T-helper 2 cell (primary cell): ENCODE measurements at regions not wholly inside any gene's neighbourhood (a gene's known extent, or its start where the extent isn't known, plus 50 kb on each side); places are given as distances from the start of the nearest gene placed in this dataset.
"Not testable (repeated sequence)": the region's sequence is repeated elsewhere in the genome, so short reads cannot be mapped to it uniquely, and the experiment has no call there.

Source experiments
- DNase-seq, 5 experiments: peaks; one replicate each; pipeline versions ENCODE4 v3.0.0 to v3.0.0-alpha.2; 2012 to 2022

- DNase-seq: not testable (repeated sequence)
Measured at GRCh38 chr4:137733174-137734141, 201.2 kb upstream of the PCDH18 start.

- DNase-seq: no peak
Measured at GRCh38 chr4:137722910-137723309, 190.6 kb upstream of the PCDH18 start.

- no peak for DNase-seq
Measured at GRCh38 chr4:137711502-137711901, 179.2 kb upstream of the PCDH18 start.

GRCh38 chr4:137707626-137708025 lies 175.3 kb upstream of the PCDH18 start:
- DNase-seq: no peak

GRCh38 chr4:137707102-137707620 lies 174.9 kb upstream of the PCDH18 start:
- DNase-seq: no peak

GRCh38 chr4:137705171-137705783 lies 173.0 kb upstream of the PCDH18 start:
- DNase-seq: no peak

GRCh38 chr4:137703195-137703594 lies 170.9 kb upstream of the PCDH18 start:
- DNase-seq: no peak

GRCh38 chr4:137702512-137702911 lies 170.2 kb upstream of the PCDH18 start:
- no peak for DNase-seq

- no peak for DNase-seq
Measured at GRCh38 chr4:137701401-137701800, 169.1 kb upstream of the PCDH18 start.

- DNase-seq: no peak
Measured at GRCh38 chr4:137700751-137701150, 168.5 kb upstream of the PCDH18 start.

GRCh38 chr4:137700072-137700471 lies 167.8 kb upstream of the PCDH18 start:
- DNase-seq: no peak

- DNase-seq: no peak
Measured at GRCh38 chr4:137694138-137694537, 161.8 kb upstream of the PCDH18 start.

GRCh38 chr4:137693641-137694040 lies 161.3 kb upstream of the PCDH18 start:
- DNase-seq: no peak

GRCh38 chr4:137692205-137692604 lies 159.9 kb upstream of the PCDH18 start:
- DNase-seq: no peak

GRCh38 chr4:137688651-137689050 lies 156.4 kb upstream of the PCDH18 start:
- DNase-seq: no peak

GRCh38 chr4:137685357-137685756 lies 153.1 kb upstream of the PCDH18 start:
- DNase-seq: no peak

- DNase-seq: no peak
Measured at GRCh38 chr4:137681081-137681480, 148.8 kb upstream of the PCDH18 start.

GRCh38 chr4:137678796-137679195 lies 146.5 kb upstream of the PCDH18 start:
- DNase-seq: no peak

- DNase-seq: no peak
Measured at GRCh38 chr4:137677863-137678262, 145.6 kb upstream of the PCDH18 start.

GRCh38 chr4:137676357-137676998 lies 144.2 kb upstream of the PCDH18 start:
- DNase-seq: no peak

GRCh38 chr4:137674066-137674465 lies 141.8 kb upstream of the PCDH18 start:
- DNase-seq: no peak

- DNase-seq: no peak
Measured at GRCh38 chr4:137668885-137669545, 136.7 kb upstream of the PCDH18 start.

GRCh38 chr4:137664416-137664815 lies 132.1 kb upstream of the PCDH18 start:
- no peak for DNase-seq
